Left renal cortex interstitium (tissue), 4 donors: ENCODE measurements at regions not wholly inside any gene's neighbourhood (a gene's known extent, or its start where the extent isn't known, plus 50 kb on each side); places are given as distances from the start of the nearest gene placed in this dataset.

Experiments
- DNase-seq, 4 donors: peaks; one replicate each; pipeline ENCODE4 v3.0.0-alpha.2; 2013; ENCODE audit warnings: low read depth in 4 of 4, low spot score in 2 of 4, missing footprints in 1 of 4

DNA sequence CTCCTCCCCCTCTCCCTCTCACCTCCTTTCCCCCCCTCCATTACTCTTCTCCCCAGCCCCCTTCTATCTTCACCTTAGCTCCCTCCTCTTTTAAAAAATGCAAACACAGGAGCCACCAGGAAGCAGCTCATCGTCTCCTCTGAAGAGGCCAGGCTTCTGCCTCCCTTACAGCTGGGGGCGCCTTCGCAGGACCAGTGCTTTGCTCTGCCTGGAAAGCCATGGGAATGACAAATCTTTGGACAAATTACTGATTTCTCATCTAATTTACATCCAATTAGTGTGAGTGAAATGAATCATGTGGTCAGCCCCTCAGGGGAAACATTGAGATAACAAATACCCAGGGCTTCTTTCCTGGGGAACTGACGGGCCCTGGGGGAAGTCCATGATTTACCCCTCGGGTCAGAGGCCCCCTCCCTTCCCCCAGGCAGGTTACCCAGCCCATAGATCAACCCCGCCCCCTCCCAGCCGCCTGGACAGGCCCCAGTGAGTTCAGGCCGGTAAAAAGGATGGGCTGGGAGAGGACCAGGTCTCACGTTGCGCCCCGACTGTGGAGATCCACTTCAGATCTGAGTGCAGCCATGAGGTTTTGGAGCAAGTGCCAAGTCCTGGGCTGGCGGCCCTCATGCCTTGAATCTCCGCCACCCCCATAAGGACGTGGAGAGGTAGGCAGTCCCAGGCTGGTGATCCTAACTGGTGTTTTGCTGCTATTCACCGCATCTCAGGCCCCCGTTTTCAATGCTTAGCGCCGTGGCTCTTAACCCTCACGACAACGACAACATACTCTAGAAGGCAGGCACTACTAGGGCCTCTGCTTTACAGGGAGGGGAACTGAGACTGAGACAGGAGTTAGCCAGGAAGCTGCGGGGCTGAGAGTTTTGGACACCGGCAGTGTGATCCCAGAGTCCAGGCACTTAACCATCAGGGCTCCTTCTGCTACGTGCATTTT lies 300.8 kb downstream of the RRAGC start:
- no peak for DNase-seq

DNA sequence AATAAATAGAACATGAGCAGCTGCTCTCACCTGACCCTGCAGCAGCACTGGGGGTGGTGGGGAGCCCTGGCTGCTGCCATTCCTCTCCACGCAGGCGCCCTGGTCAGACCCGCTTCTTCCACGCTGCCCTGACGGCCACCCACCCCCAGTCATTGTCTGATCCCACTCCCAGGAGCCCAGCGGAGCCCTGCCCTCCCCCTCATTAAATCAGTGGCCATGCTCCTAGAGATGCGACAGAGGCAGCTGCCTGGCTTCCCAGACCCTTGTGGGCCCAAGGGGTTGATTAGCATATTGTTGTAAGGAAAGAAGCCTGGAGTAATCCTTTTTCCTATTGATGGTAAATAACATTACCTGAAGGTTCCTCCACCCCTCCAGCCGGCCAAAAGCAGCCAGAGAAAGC lies 301.5 kb downstream of the RRAGC start:
- no peak for DNase-seq

DNA sequence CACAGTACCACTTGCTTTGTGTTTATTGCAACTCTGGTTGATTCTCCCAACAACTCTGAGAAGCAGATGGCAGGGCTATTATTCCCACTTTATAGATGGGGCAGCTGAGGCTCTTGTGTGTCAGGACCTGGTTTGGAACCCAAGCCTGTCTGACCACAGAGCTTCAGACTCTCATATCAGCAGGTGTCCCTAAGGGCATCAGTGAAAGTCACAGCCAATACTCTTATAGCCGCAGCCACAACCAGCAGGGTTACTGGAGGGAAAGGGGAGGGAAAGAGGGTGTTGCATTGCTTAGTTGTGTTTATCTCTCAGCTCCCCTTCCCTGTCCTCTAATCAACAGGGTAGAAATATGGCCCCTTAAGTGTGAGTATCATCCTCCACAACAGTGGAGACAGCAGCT lies 304.0 kb downstream of the RRAGC start:
- DNase-seq = no peak

DNA sequence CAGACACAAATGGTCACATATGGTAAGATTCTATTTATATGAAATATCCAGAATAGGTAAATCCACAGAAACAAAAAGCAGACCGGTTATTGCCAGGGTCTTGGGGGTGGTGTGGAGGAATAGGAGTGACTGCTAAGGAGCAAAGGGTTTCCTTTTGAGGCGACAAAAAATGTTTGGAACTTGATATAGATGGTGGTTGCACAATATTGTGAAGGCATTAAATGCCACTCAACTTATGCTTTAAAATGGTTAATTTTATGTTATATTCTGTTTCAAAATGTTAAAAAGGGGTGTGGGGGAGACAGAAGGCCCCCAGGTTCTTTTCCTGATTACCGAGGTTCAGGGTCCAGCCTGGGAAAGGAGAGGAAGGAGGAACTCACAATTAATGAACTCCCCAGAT lies 304.4 kb downstream of the RRAGC start:
- no peak for DNase-seq

DNA sequence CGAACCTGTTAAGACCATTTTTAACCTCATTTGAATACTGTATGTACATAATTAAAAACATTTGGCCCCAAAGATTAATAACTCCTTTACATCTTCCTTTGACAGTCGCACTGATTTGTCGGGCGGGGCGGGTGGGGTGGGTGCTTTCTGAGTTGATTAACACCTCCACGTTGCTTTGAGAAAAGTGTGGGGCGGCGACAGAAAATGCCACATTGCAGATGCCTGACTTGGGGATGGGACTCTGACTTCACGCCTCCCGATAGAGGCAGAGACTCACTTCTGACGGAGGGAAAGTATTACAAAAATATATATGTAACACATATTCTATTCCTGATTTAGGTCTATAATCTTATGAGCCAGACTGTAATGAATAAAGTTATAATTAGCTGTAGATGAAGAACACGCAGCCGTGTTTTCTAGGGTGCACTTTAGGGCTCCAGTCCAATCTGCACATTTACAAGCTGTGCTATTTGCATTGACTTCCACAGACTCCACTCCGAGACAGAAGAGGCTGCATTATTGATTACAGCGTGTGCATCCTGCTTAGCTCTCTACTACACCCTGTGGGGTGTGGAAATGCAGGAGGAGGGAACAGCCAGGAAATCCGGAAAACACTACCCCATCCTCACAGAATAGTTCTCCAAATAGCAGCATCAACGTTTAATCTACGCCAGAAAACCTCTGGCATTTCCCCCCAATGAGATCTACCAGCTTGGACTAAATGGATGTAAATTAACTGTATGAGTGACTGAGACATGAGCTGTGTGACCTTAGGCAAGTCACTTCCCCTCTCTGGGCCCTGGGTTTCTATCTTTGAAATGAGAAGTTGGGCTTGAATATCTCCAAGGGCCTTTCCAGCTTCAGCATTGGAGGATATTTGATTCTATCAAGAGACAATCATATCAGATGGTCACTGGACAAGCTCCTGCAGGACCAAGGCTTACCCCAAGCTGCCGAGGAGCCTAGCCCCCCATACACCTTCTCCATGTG lies 308.0 kb downstream of the RRAGC start:
- DNase-seq = no peak

DNA sequence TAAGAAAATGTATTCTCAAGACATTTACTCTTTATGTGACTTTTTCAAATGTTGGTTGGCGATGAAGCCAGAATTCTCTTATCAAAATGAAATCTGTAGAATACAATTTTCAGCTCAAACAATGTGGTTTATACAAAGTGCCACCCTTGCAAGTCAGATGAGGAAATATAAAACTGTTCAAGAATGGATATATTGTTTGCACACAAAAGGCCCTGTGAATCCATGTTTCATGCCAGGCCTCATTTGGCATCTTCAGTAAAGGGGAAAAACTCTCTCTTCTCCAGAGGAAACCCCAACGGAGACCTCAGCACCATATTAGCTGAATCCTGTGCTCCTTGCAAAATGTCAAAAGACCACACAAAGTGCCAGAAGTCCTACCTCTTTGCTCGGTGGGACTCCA lies 310.4 kb downstream of the RRAGC start:
- no peak for DNase-seq

DNA sequence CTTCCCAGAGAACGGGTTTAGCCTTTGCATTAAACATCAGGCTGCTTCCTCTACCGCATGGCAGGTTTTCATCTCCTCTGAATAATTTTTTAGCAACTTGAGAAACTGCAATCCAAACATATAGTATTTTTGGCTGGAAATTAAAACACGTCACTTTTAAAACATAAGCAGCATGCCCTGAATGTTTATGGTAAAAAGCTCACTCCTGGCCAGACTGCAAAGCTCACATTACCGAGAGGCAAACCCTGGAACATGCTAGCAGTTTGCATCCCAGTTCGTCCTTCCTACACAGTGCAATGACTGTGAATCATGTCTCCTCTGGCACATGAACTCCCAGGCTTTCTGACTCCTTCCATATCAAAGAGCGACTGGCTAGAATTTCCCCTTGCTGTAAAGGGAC lies 312.3 kb downstream of the RRAGC start:
- DNase-seq = no peak

DNA sequence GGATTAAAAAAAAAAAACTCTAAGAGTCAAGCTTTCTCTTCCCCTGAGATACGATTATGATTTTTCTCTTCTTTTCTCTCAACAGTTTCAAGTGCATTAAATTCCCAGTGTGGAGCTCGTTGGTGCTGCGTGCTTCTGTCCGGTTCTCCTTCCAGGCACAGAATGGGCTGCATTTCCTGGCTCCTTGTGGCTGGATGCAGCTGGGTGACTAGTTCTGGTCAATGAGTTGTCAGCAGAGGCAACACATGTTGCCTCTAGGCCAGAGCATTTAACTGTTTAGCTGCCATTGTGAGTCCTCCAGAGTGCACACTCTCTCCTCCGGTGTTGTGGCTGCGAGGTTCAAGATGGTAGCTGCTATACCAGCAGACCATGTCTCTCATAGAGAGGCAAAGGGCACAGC lies 312.9 kb downstream of the RRAGC start:
- DNase-seq = no peak

DNA sequence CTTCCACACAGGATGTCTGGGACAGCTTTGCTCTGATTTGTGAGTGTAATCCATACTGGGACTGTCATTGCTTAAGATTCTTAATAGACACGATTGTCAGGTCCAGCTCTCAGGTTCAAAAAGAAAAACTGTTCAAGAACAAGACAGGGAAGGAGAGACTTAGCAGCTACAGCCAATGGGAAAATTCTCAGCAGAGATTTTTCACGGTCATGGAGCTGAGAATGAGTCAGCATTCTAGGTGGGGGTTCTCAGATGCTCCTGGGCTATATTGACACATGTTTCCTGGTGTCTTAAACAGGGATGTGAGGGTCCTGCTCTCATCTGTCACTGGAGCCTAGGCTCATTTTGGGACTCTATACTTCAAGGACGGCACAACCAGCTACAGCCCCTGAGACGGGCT lies 318.3 kb downstream of the RRAGC start:
- no peak for DNase-seq

DNA sequence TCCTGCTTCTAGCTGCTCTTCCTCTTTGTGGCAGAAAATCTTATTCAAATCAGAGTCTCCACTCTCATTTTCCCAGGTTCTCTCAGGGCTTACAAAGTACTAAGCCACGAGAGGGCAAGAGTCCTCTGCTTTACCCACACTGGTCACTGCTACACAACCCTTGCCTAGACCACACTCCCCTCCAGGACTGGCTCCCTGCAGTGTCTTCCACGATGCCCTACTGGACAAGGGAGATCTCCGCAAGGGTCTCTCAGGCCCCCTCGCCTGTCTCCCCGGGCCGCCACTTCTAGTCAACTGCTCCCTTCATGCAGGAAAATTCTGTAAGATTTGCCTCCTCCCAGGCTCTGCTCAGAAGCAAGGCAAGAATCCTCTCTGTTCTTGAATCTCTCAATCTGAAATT lies 319.6 kb downstream of the RRAGC start:
- DNase-seq = no peak

DNA sequence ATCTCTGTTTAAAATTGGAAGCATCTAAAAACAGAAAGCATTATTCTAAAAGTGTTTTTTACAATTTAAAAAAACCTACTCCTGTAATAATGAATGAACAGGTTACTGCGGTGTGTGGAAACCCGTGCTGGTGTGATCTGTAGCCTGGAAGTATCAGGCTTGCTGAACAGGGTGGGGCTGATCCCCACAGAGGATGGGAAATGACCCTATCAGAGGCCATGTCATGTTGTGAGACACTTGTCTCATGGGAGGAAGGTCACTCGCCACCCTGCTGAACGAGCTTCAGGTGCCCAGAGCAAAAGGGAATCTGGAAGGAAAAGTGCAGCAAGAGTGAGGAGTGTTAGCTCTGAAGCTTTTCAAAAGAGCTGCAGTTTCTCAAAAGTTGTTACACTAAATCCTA lies 320.7 kb downstream of the RRAGC start:
- DNase-seq = no peak

DNA sequence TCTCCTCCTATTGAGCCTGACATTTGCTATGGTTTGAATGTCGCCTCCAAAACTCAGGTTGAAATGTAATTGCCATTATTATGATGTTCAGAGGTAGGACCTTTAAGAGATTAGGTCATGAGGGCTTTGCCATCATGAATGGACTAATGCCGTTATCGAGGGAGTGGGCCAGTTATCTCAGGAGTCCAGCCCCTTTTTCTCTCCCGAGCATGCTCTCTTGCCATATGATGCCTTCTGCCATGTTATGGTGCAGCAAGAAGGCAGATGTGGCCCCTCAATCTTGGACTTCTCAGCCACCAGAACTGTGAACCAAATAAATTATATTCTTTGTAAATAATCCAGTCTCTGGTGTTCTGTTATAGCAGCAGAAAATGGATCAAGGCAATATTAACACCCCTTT lies 323.5 kb downstream of the RRAGC start:
- no peak for DNase-seq

DNA sequence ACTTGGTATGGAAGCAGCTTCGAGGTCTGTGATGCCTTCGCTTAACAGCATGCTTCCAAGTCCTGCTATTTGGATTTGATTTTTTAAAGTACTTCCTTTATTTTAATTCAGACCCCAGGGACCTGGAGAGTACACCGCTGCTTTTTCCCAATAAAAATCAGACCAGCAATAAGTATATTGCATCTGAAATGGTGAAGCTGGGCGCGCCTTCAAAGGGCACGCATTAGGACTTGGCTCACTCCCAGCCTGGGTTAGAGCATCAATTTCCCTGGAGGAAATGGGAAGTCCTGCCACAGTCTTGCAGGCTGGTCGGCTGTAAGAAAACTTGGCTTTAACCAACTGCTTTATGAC lies 325.1 kb downstream of the RRAGC start:
- no peak for DNase-seq

DNA sequence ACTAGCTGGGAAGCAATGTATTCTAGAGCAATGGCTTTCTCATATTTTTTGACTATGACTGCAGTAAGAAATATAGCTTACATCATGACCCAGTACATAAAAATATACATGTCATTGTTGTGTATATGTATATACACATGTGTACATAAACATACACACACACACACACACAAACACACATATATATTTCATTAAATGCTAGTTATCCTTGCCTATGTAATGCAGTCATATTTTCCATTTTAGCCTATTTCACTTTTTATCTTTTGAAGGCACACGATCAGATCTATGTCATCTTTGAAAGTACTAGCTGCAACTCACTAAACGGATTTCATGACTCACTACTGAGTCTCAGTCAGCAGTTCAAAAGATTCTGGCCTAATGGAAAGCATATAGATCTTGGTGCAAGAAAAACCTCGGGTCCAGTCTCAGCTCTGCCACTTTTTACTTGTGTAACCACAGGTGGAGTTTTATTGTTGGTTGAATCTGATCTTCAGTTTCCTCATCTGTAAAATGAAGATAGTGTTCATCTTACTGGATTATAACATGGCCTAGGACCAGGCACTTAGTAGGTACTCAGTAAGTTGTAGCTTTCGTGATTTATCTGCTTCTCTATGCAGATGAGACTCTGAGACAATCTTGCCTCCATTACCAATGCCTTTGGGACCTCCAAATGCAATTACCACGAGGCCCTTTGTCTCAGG lies 325.6 kb downstream of the RRAGC start:
- DNase-seq = no peak

DNA sequence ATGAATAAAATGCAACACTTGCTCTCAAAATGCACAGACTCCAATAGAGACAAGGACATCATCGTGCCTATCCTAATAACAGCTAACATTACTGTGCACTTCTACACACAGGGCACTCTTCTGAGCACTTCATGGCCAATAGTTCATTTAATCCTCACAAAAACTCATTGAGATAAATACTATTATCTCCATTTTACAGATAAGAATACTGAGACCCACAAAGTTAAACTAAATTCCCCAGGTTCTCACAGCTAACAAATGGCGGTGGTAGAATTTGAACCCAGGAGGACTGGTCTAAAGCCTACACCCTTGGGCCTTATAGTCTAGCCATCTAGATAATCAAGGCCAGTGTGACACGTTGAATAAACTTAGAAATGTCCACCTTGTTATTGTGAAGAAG lies 328.6 kb downstream of the RRAGC start:
- no peak for DNase-seq

DNA sequence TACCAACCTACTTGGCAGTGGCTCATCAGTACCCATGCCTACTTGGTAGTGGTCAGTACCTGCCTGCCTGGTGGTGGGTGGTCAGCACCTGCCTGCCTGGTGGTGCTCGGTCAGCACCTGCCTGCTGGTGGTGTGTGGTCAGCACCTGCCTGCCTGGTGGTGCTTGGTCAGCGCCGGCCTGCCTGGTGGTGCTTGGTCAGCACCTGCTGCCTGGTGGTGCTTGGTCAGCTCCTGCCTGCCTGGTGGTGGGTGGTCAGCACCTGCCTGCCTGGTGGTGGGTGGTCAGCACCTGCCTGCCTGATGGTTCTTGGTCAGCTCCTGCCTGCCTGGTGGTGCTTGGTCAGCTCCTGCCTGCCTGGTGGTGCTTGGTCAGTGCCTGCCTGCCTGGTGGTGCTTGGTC lies 329.6 kb downstream of the RRAGC start:
- no peak for DNase-seq

DNA sequence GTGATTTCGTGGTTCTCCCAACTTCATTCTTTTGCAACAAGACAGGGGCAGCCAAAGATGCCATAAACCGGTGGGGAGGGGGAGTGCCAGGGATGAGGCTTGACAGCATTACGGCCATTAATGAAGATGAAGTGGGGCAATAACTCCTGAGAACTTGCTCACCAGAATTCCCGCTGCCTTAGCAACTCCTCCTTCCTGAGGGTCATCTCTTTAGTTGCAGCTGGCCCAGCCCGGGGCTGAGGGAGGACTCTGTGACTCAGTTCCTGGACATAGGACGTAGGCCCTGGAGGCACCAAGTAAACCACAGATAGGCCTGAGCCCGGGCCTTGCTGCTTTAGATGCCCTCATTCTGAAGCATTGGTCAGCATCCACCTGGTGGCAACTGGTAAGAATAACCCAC lies 330.2 kb downstream of the RRAGC start:
- no peak for DNase-seq

DNA sequence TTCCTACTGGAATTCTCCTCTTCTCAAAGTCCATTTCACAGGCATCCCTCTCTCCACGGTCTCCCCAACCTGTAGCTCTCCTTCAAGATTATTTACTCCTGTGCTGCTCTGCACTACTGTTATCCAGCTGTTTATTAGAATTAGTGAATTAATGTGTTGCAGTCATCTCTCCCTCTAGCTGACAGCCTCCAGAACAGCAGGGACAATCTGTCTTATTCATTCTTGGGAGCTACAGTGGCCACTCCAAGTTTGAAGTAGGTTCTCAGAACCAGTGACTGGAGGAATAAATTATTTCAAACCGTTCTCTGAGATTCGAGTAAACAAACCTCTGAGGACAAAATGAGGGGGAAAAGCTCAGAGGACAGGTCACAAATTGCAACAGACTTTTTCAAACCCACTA lies 330.9 kb downstream of the RRAGC start:
- no peak for DNase-seq

DNA sequence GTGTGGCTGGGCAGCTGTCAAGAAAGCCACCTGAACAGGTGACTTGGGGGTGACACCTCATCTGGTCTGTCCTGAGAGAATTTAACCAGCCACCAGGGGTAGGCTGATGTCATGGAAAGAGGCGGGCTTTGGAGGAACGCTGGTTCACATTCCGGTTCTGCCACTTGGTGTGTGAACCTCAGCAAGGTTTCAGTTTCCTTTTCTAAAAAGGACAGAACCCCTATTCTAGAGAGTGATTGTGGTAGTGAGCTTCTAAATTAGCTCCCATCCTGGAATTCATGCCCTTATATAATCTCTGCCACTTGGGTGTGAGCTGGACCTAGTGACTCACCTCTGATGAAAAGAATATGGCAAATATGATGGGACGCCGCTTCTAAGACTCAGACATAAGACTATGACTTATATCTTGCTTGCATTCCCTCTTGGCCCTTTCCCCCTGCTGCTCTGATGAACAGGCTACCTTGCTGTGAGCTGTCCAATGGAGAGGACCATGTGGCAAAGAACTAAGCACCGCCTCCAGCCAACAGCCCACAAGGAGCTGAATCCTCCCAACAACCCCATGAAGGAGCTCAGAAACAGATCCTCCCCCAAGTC lies 332.1 kb downstream of the RRAGC start:
- DNase-seq = no peak

DNA sequence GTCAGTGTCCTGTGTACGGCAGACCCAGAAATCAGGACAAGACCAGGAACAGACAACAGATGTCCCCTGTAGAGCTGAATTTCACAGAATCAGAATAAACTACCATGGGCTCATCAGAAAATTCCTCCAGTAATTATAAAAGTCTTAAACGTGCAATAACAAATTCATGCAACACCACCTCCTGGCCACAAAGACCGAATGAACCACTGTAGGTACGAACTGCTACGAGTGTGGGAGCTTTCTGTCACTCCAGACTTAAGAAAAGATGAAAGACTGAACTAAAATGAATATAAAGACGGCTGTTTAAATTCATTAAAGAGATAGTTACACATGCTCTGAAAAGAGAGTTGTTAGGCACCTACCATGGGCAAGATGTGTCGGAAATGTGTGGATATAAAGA lies 333.5 kb downstream of the RRAGC start:
- no peak for DNase-seq
